Vagina (tissue), 2 donors: ENCODE measurements at regions not wholly inside any gene's neighbourhood (a gene's known extent, or its start where the extent isn't known, plus 50 kb on each side); places are given as distances from the start of the nearest gene placed in this dataset.

Experiments
- CTCF ChIP-seq, 3 experiments: fragments of 450-650 bp in 2 of 3; fragments of 200-600 bp in 1 of 3; sonication (generic) in 1 of 3; IDR thresholded peaks; one replicate each; pipeline ENCODE4 v1.5.1; 2017 to 2019; ENCODE audit warnings: antibody characterized with exemption in 3 of 3, mild to moderate bottlenecking in 2 of 3, moderate library complexity in 2 of 3
- POLR2A ChIP-seq, 2 donors: fragments of 450-650 bp; IDR thresholded peaks; one replicate each; pipeline ENCODE4 v1.6.1; 2017; ENCODE audit warnings: antibody characterized with exemption in 2 of 2, mild to moderate bottlenecking in 2 of 2, moderate library complexity in 2 of 2

DNA sequence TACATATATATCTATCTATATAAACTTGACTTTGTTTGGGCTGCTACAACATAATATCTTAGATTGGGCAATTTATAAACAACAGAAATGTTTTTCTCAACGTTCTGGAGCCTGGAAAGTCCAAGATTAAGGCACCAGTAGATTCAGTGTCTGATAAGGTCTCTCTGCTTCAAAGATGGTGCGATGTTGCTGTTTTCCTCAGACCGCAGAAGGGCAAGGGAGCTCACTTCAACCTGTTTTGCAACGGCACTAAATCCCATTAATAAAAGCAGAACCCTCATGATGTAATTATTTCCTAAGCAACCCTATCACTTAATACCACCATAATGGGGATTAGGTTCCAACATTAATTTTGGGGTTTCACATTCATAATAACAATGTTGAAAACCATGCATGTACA is 1134.8 kb downstream of the NSUN3 start:
- no peak for TF ChIP-seq POLR2A (IDR thresholded peaks at IDR 0.05)
- no peak for TF ChIP-seq CTCF (IDR thresholded peaks at IDR 0.05)
